ENCODE measurements at regions not wholly inside any gene's neighbourhood (a gene's known extent, or its start where the extent isn't known, plus 50 kb on each side); places are given as distances from the start of the nearest gene placed in this dataset.
"Not testable (repeated sequence)": the region's sequence is repeated elsewhere in the genome, so short reads cannot be mapped to it uniquely, and the experiment has no call there.

DNA sequence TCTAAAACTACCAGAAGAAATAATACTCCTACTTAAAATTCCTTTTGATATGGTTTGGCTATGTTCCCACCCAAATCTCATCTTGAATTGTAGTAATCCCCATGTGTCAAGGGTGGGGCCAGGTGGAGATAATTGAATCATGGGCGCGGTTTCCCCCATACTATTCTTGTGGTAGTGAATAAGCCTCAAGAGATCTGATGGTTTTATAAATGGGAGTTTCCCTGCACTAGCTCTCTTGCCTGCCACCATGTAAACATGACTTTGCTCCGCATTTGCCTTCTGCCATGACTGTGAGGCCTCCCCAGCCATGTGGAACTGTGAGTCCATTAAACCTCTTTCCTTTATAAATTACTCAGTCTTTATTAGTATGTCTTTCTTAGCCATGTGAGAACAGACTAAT lies 390.5 kb downstream of the CHSY3 start:
- TF ChIP-seq POLR2A (IDR thresholded peaks at IDR 0.05; ENCODE audit: low read depth, low read length); PAX5 (IDR thresholded peaks at IDR 0.05; ENCODE audit: insufficient read depth, low read length, severe bottlenecking); TAF1 (IDR thresholded peaks at IDR 0.05; ENCODE audit: low read depth, low read length); POLR2AphosphoS5 (IDR thresholded peaks at IDR 0.05; ENCODE audit: low read depth, low read length): not testable (repeated sequence)
